ENCODE measurements at regions not wholly inside any gene's neighbourhood (a gene's known extent, or its start where the extent isn't known, plus 50 kb on each side); places are given as distances from the start of the nearest gene placed in this dataset.
"Not testable (repeated sequence)": the region's sequence is repeated elsewhere in the genome, so short reads cannot be mapped to it uniquely, and the experiment has no call there.

- intact Hi-C loops (cut with micrococcal nuclease) = no loop called here
- CTCF ChIA-PET = interaction anchor here (1.2 kb wide), 1 partner anchor 20 kb away, joined by 3 read pairs; no protein-coding TSS in a partner anchor
- Mint-ChIP-seq H3K4me1 (ENCODE audit: low read depth) (no peaks in the 10 kb centered on the region), H3K4me3 (no peak overlapping the region), H3K27ac (no peak overlapping the region), H3K36me3 (no peaks in the 10 kb centered on the region), H3K9me3 (no peaks in the 10 kb centered on the region), H3K27me3 (peaks cover 3% of the 10 kb centered on the region)
- no peak for DNase-seq
- POLR2A ChIA-PET = no interaction called here
Observed at GRCh38 chr6:122859676-122860075, 70.6 kb downstream of the SMPDL3A start.

- no peak for DNase-seq
- ChIA-PET POLR2A (no interaction called here), CTCF (no interaction called here)
- no peaks in the 10 kb centered on the region for H3K4me1 Mint-ChIP-seq (ENCODE audit: low read depth)
- H3K4me3 Mint-ChIP-seq = no peak overlapping the region
- intact Hi-C loops (cut with micrococcal nuclease) = no loop called here
- H3K9me3 Mint-ChIP-seq = no peaks in the 10 kb centered on the region
- peaks cover 2% of the 10 kb centered on the region for H3K27me3 Mint-ChIP-seq
- H3K36me3 Mint-ChIP-seq = no peaks in the 10 kb centered on the region
- H3K27ac Mint-ChIP-seq = no peak overlapping the region
Observed at GRCh38 chr6:122861594-122861993, 72.5 kb downstream of the SMPDL3A start.

GRCh38 chr6:122868137-122868536 lies 79.1 kb downstream of the SMPDL3A start:
- DNase-seq = no peak
- Mint-ChIP-seq H3K36me3 (no peaks in the 10 kb centered on the region), H3K4me1 (ENCODE audit: low read depth) (no peaks in the 10 kb centered on the region), H3K9me3 (no peaks in the 10 kb centered on the region), H3K4me3 (no peak overlapping the region), H3K27ac (no peak overlapping the region), H3K27me3 (peaks cover 2% of the 10 kb centered on the region)
- CTCF ChIA-PET = no interaction called here
- intact Hi-C loops (cut with micrococcal nuclease) = loop anchor here (2.0 kb wide), 1 partner anchor 449 kb away; no protein-coding TSS in a partner anchor
- POLR2A ChIA-PET = no interaction called here

GRCh38 chr6:122869437-122870024 lies 80.5 kb downstream of the SMPDL3A start:
- peak; percentile 12 for DNase-seq
- POLR2A ChIA-PET = no interaction called here
- no peak overlapping the region for H3K4me3 Mint-ChIP-seq
- no peaks in the 10 kb centered on the region for H3K4me1 Mint-ChIP-seq (ENCODE audit: low read depth)
- CTCF ChIA-PET = interaction anchor here (0.6 to 1.1 kb wide), 3 partner anchors 31 to 846 kb away, joined by 3 to 5 read pairs (median 3); no protein-coding TSS in a partner anchor
- H3K27ac Mint-ChIP-seq = no peak overlapping the region
- no peaks in the 10 kb centered on the region for H3K36me3 Mint-ChIP-seq
- H3K27me3 Mint-ChIP-seq = peaks cover 2% of the 10 kb centered on the region
- intact Hi-C loops (cut with micrococcal nuclease) = loop anchor here (2.0 kb wide), 1 partner anchor 447 kb away; no protein-coding TSS in a partner anchor
- no peaks in the 10 kb centered on the region for H3K9me3 Mint-ChIP-seq

GRCh38 chr6:122871079-122871478 lies 82.0 kb downstream of the SMPDL3A start:
- Mint-ChIP-seq H3K4me3 (no peak overlapping the region), H3K36me3 (no peaks in the 10 kb centered on the region), H3K9me3 (no peaks in the 10 kb centered on the region), H3K27me3 (peaks cover 2% of the 10 kb centered on the region), H3K27ac (no peak overlapping the region), H3K4me1 (ENCODE audit: low read depth) (no peaks in the 10 kb centered on the region)
- ChIA-PET POLR2A (no interaction called here), CTCF (no interaction called here)
- DNase-seq = no peak
- intact Hi-C loops (cut with micrococcal nuclease) = no loop called here

- Mint-ChIP-seq H3K4me1 (ENCODE audit: low read depth) (no peaks in the 10 kb centered on the region), H3K27me3 (peaks cover 2% of the 10 kb centered on the region), H3K4me3 (no peak overlapping the region), H3K9me3 (no peaks in the 10 kb centered on the region), H3K36me3 (no peaks in the 10 kb centered on the region), H3K27ac (no peak overlapping the region)
- CTCF ChIA-PET = no interaction called here
- intact Hi-C loops (cut with micrococcal nuclease) = no loop called here
- DNase-seq = no peak
- POLR2A ChIA-PET = no interaction called here
Observed at GRCh38 chr6:122872311-122872710, 83.3 kb downstream of the SMPDL3A start.

- ChIA-PET POLR2A (no interaction called here), CTCF (interaction anchor here (0.8 kb wide), 1 partner anchor 38 kb away, joined by 3 read pairs; no protein-coding TSS in a partner anchor)
- Mint-ChIP-seq H3K4me3 (no peak overlapping the region), H3K27ac (no peak overlapping the region), H3K36me3 (no peaks in the 10 kb centered on the region), H3K4me1 (ENCODE audit: low read depth) (no peaks in the 10 kb centered on the region), H3K27me3 (no peaks in the 10 kb centered on the region), H3K9me3 (peaks cover 4% of the 10 kb centered on the region)
- DNase-seq = no peak
- intact Hi-C loops (cut with micrococcal nuclease) = no loop called here
Observed at GRCh38 chr6:122877302-122877701, 88.2 kb downstream of the SMPDL3A start.

GRCh38 chr6:122878796-122879195 lies 89.7 kb downstream of the SMPDL3A start:
- no peak overlapping the region for H3K27ac Mint-ChIP-seq
- H3K27me3 Mint-ChIP-seq = no peaks in the 10 kb centered on the region
- no peak overlapping the region for H3K4me3 Mint-ChIP-seq
- intact Hi-C loops (cut with micrococcal nuclease) = no loop called here
- no peaks in the 10 kb centered on the region for H3K36me3 Mint-ChIP-seq
- peaks cover 4% of the 10 kb centered on the region for H3K9me3 Mint-ChIP-seq
- no peak for DNase-seq
- ChIA-PET CTCF (no interaction called here), POLR2A (no interaction called here)
- no peaks in the 10 kb centered on the region for H3K4me1 Mint-ChIP-seq (ENCODE audit: low read depth)

GRCh38 chr6:122886481-122886880 lies 97.4 kb downstream of the SMPDL3A start:
- H3K27me3 Mint-ChIP-seq = no peaks in the 10 kb centered on the region
- no peaks in the 10 kb centered on the region for H3K36me3 Mint-ChIP-seq
- no peaks in the 10 kb centered on the region for H3K9me3 Mint-ChIP-seq
- H3K27ac Mint-ChIP-seq = no peak overlapping the region
- ChIA-PET POLR2A (no interaction called here), CTCF (no interaction called here)
- intact Hi-C loops (cut with micrococcal nuclease) = no loop called here
- DNase-seq = no peak
- no peaks in the 10 kb centered on the region for H3K4me1 Mint-ChIP-seq (ENCODE audit: low read depth)
- H3K4me3 Mint-ChIP-seq = no peak overlapping the region

GRCh38 chr6:122887941-122888340 lies 98.9 kb downstream of the SMPDL3A start:
- peaks cover 6% of the 10 kb centered on the region for H3K9me3 Mint-ChIP-seq
- H3K27ac Mint-ChIP-seq = no peak overlapping the region
- H3K4me3 Mint-ChIP-seq = no peak overlapping the region
- H3K36me3 Mint-ChIP-seq = no peaks in the 10 kb centered on the region
- no peaks in the 10 kb centered on the region for H3K27me3 Mint-ChIP-seq
- ChIA-PET POLR2A (no interaction called here), CTCF (no interaction called here)
- intact Hi-C loops (cut with micrococcal nuclease) = no loop called here
- DNase-seq = no peak
- H3K4me1 Mint-ChIP-seq (ENCODE audit: low read depth) = no peaks in the 10 kb centered on the region

GRCh38 chr6:122888680-122889079 lies 99.6 kb downstream of the SMPDL3A start:
- POLR2A ChIA-PET; H3K4me1 Mint-ChIP-seq (ENCODE audit: low read depth); H3K9me3 Mint-ChIP-seq; DNase-seq; intact Hi-C loops (cut with micrococcal nuclease); H3K36me3 Mint-ChIP-seq; CTCF ChIA-PET; H3K4me3 Mint-ChIP-seq; H3K27ac Mint-ChIP-seq; H3K27me3 Mint-ChIP-seq: not testable (repeated sequence)

- Mint-ChIP-seq H3K4me1 (ENCODE audit: low read depth) (no peaks in the 10 kb centered on the region), H3K27me3 (no peaks in the 10 kb centered on the region), H3K4me3 (no peak overlapping the region), H3K27ac (no peak overlapping the region), H3K9me3 (peaks cover 9% of the 10 kb centered on the region), H3K36me3 (no peaks in the 10 kb centered on the region)
- intact Hi-C loops (cut with micrococcal nuclease) = no loop called here
- ChIA-PET POLR2A (no interaction called here), CTCF (no interaction called here)
- no peak for DNase-seq
Observed at GRCh38 chr6:122890250-122890649, 101.2 kb downstream of the SMPDL3A start.

GRCh38 chr6:122894791-122895190 lies 101.2 kb upstream of the CLVS2 start:
- CTCF ChIA-PET = interaction anchor here (0.6 to 0.8 kb wide), 2 partner anchors 55 to 231 kb away, joined by 3 to 4 read pairs; no protein-coding TSS in a partner anchor
- intact Hi-C loops (cut with micrococcal nuclease) = no loop called here
- Mint-ChIP-seq H3K36me3 (no peaks in the 10 kb centered on the region), H3K27ac (no peak overlapping the region), H3K9me3 (peaks cover 9% of the 10 kb centered on the region), H3K4me3 (no peak overlapping the region), H3K4me1 (ENCODE audit: low read depth) (no peaks in the 10 kb centered on the region), H3K27me3 (no peaks in the 10 kb centered on the region)
- DNase-seq = no peak
- POLR2A ChIA-PET = no interaction called here
